ENCODE measurements at regions not wholly inside any gene's neighbourhood (a gene's known extent, or its start where the extent isn't known, plus 50 kb on each side); places are given as distances from the start of the nearest gene placed in this dataset.

DNA sequence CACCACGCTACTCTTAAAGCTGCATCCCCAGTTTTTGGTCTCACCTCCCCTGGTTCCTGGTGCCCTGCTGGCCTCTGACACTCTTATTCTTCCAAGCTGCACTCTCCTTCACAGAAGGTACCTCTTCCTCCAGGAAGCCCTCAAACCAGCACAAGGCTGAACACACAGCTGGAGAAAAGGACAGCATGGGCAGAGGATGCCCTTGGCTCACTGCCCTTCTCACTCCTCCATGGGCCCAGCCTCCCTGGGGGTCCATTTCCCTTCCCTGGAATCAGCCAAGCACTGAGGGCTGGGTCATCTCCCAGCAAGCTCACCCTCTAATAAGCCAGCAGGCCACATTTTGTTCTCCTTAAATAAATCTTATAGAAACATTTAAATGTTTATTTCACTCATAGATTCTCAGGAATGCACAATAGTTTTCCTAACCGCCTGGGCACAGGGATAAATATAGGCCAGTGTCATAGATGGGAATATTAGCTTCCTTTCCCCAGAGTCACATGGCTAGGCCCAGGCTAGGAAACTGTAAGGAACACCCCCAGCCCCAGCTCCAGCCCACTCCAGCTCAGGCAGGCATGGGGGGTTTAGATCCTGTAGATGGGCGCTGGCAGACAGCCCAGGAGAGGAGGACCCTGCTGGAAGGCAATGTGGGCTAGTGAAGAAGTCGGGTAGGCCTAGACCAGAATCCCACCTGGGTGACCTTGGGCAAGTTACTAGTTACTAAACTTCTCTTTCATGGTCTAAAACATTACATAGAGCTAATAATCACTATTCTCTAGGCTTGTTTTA lies 51.5 kb downstream of the IRAG1 start:
- Histone ChIP-seq H3K4me2 (ENCODE audit: insufficient read depth, low read length) (no peak overlapping the region), H3K36me3 (ENCODE audit: control insufficient read depth, insufficient read depth, low read length) (no peaks in the 10 kb centered on the region), H3K79me2 (ENCODE audit: control insufficient read depth, insufficient read depth, low read length) (no peaks in the 10 kb centered on the region), H3K9me3 (replicated peaks; ENCODE audit: control insufficient read depth, insufficient read depth, low read depth, low read length) (no peaks in the 10 kb centered on the region), H3K9me1 (ENCODE audit: control insufficient read depth, insufficient read depth, low read length) (no peaks in the 10 kb centered on the region), H3K4me1 (replicated peaks in 1 of 2; ENCODE audit: control insufficient read depth in 2 of 2, insufficient read depth in 2 of 2, low read length in 2 of 2) (peaks cover 4 to 25% of the 10 kb centered on the region in 2 experiments; a peak in 4 of 5 replicates), H4K20me1 (replicated peaks; ENCODE audit: control insufficient read depth, insufficient read depth, low read length) (no peaks in the 10 kb centered on the region; the same call in 1 of the 2 replicates), H3K4me3 (no peak overlapping the region), H2AFZ (ENCODE audit: low read depth, low read length) (peak overlapping the region; percentile 80), H3K9ac (ENCODE audit: insufficient read depth in 1 of 2, low read depth in 2 of 2, low read length in 2 of 2) (peak overlapping the region in 1 of 2 experiments; percentile 64; a peak in 1 of 4 replicates), H3K27ac (ENCODE audit: extremely low read depth, low read depth, low read length) (peak overlapping the region; percentile 32; the same call in 1 of the 3 replicates), H3K27me3 (ENCODE audit: control insufficient read depth in 2 of 2, insufficient read depth in 2 of 2, low read length in 2 of 2) (no peaks in the 10 kb centered on the region)
- in situ Hi-C loops (cut with MboI) (no loop called here), intact Hi-C loops (cut with micrococcal nuclease) (no loop called here)
- POLR2A ChIA-PET: interaction anchor here (0.5 to 1.2 kb wide), 2 partner anchors 11 to 21 kb away, joined by 3 to 5 read pairs; no protein-coding TSS in a partner anchor
- BruUV-seq (replicated peaks): no TSS peak
- 48% methylated on average over 4 of the region's 4 CpGs for WGBS (ENCODE audit: insufficient coverage, low coverage, missing lambda C conversion rate)
- TF ChIP-seq MED1 (CRISPR knock-in tag; IDR thresholded peaks at IDR 0.05; ENCODE audit: borderline replicate concordance) (0 out of 2 replicates have a peak, but pooled peaks have one; percentile 41), ZBTB17 (CRISPR knock-in tag; IDR thresholded peaks at IDR 0.05) (0 out of 2 replicates have a peak, but pooled peaks have one; percentile 5), ZNF184 (CRISPR knock-in tag; IDR thresholded peaks at IDR 0.05) (no peak), ZNF121 (CRISPR knock-in tag; conservative IDR thresholded peaks at IDR 0.05) (0 out of 2 replicates have a peak, but pooled peaks have one; percentile 35), ZFP36 (IDR thresholded peaks at IDR 0.05; ENCODE audit: low read depth, low read length, partially characterized antibody) (peak; percentile 88), ZNF408 (CRISPR knock-in tag; IDR thresholded peaks at IDR 0.05; ENCODE audit: low read depth) (no peak), ZNF695 (CRISPR knock-in tag; IDR thresholded peaks at IDR 0.05) (0 out of 2 replicates have a peak, but pooled peaks have one; percentile 55)
- TF ChIP-seq, protein P1, sequence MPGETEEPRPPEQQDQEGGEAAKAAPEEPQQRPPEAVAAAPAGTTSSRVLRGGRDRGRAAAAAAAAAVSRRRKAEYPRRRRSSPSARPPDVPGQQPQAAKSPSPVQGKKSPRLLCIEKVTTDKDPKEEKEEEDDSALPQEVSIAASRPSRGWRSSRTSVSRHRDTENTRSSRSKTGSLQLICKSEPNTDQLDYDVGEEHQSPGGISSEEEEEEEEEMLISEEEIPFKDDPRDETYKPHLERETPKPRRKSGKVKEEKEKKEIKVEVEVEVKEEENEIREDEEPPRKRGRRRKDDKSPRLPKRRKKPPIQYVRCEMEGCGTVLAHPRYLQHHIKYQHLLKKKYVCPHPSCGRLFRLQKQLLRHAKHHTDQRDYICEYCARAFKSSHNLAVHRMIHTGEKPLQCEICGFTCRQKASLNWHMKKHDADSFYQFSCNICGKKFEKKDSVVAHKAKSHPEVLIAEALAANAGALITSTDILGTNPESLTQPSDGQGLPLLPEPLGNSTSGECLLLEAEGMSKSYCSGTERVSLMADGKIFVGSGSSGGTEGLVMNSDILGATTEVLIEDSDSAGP (CRISPR knock-in tag; IDR thresholded peaks at IDR 0.05): peak; percentile 92
- ATAC-seq (no peak), DNase-seq (ENCODE audit: extremely low read depth in 1 of 4, low spot score in 3 of 4) (no peak), FAIRE-seq (no peak)
- CTCF ChIA-PET (ENCODE audit: low intra/inter-chr PET ratio): no interaction called here
